Right kidney (tissue), 1 donor: ENCODE measurements at regions not wholly inside any gene's neighbourhood (a gene's known extent, or its start where the extent isn't known, plus 50 kb on each side); places are given as distances from the start of the nearest gene placed in this dataset.

Experiments
- DNase-seq: peaks from one replicate; pipeline ENCODE4 v3.0.0-alpha.2; 2016

DNA sequence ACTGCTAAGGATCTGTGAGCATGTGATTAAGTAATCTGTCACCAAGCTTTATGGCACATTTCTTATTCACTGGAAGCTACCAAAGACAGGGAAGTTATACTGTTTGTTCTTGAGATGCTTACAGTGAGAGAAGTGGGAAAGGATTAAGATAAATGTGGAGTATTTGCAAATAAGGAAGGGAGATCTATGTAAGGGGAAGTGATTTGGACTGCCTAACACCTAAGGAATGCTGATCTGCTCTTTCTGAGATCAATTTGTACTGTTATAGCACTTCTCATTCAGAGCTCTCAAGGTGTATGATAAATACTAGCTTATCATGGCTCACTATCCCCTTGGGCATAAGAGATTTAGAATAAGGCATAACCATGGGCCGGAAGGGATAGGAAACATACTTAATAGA, 80.0 kb upstream of the NTRK2 start:
- DNase-seq: no peak

DNA sequence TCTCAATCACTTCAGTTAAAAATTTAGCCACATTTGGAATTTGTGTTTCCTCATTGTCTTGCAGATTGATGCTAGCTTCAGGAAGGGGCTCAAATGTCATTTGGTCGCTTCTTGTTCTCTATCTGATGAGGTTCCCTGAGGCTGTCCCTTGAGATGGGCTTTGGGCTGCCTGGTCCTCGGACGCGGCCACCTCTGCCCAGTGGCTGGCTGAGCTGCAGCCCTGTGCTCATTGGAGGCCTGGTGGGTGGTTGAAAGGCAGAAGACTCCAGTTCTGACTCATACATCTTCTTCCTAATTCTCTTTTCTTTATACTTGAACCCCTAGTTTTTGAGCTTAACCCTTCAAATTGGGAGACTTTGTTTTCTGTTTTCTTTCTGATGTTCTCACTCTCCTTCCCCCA, 78.8 kb upstream of the NTRK2 start:
- DNase-seq: no peak

DNA sequence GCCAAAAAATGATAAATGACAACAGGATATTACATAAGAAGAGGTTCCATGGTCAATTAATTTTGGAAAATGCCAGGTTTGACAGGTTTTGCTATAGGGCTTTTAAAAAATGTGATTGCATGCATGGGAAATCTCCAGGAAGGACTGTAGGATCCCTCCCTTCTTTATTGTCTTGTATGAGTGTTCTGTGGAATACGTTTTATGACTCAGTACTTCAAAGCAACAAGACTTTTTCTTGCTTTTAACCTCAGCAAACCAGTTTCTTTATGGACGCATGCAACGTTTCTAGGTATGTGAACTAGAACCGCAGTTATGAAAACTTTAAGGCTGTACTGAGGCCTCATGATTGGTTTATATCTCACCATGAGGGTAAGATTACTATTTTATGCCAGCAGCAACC, 76.6 kb upstream of the NTRK2 start:
- DNase-seq: no peak

- DNase-seq: no peak
Observed at GRCh38 chr9:84593352-84593751, 76.2 kb upstream of the NTRK2 start.

- no peak for DNase-seq
Observed at GRCh38 chr9:84597131-84597530, 72.4 kb upstream of the NTRK2 start.

- no peak for DNase-seq
Observed at GRCh38 chr9:84598921-84599636, 70.5 kb upstream of the NTRK2 start.

DNA sequence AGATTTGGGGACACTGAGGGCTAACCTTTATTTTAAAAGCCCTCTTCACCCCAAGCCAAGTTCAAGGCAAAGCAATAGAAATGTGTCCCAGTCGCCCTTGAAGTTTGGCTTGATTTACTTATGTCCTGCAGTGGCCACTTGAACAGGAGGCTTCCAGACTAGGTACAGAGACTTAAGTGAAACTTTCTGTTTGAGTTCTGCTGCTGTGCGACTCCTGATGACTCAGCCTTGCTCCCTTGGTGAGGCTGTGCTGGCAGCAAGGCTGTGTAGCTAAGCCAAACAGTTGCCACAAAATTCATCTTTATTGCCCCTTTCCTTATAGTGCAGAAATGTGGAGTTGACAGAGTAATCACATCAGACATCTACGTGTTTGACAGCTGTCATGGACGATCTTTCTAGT, 68.8 kb upstream of the NTRK2 start:
- no peak for DNase-seq

DNA sequence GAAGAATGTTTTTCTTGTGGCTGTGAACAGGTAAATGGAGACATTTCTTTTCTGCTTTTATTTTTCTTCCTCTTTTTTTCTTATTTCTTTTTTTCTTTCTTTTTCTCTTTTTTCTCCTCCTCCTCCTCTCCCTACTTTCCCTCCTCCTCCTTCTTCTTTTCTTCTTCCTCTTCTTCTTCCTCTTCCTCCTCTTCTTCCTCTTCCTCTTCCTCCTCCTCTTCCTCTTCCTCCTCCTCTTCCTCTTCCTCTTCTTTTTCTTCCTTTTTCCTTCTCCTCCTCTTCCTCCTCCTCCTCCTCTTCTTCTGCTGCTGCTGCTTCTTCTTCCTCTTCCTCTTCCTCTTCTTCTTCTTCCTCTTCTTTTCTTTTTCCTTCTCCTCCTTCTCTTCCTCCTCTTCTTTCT, 65.3 kb upstream of the NTRK2 start:
- DNase-seq: no peak

DNA sequence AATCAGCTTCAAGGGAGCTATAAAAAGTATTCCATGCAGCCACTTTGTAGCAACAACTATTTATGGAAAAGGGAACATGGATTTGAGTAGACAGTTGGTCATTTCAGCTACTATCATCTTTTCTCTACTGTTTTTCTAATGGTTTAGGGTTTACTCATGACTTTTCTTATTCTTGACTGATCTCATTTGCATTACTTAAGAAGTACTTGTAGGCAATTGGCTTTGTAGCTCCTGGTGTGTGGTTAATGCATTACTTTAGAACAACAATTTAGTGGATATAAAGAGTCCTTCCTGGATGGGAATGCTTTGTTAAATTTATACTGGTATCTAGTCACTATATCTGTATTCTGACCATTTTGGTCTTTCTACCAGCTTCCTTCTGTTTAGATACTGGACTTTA, 59.8 kb upstream of the NTRK2 start:
- DNase-seq: no peak

DNA sequence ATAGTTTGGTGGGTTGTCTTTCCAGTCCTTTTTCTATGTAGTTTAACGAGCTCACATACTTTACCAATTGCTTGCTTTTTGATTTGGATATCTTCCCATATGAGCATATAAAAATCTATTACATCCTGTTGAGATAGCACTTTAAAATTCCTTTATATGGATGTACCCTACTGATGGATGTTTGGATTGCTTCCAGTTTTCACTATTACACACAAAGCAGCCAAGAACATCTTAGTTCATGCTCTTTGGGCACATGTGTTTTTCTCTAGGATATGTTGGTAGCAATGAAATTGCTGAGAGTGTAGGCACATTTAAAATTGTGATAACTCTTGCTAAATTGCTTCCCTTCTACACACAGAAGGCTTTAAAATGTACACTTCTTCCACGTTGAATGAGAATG, 56.1 kb upstream of the NTRK2 start:
- DNase-seq: no peak

GRCh38 chr9:84615544-84615943, 54.0 kb upstream of the NTRK2 start:
- DNase-seq: no peak

GRCh38 chr9:84617411-84618029, 52.0 kb upstream of the NTRK2 start:
- no peak for DNase-seq
